CD14-positive monocyte (primary cell): ENCODE measurements at regions not wholly inside any gene's neighbourhood (a gene's known extent, or its start where the extent isn't known, plus 50 kb on each side); places are given as distances from the start of the nearest gene placed in this dataset.

Experiments used
- DNase-seq, 3 donors: peaks; one replicate each; pipeline ENCODE4 v3.0.0-alpha.2; 2011 to 2022
- H2AFZ ChIP-seq: 2 replicates; pipeline ENCODE4 v1.6.0; 2012; ENCODE audit warnings: mild to moderate bottlenecking, low read depth, low read length, inconsistent platforms; ENCODE audit not compliant: insufficient read depth, poor library complexity, severe bottlenecking
- H3K27ac ChIP-seq, 2 donors: 1 replicate in 1 of 2; 2 replicates in 1 of 2; pipeline ENCODE4 v1.5.1; 2012 to 2013; ENCODE audit warnings: low read length in 2 of 2, control low read depth in 1 of 2, inconsistent platforms in 1 of 2, low read depth in 1 of 2, mild to moderate bottlenecking in 1 of 2
- H3K27me3 ChIP-seq, 2 donors: one replicate each; pipeline versions ENCODE4 v1.6.0 to v1.6.1; 2011 to 2013; ENCODE audit warnings: low read length in 2 of 2; ENCODE audit not compliant: control insufficient read depth in 2 of 2, insufficient read depth in 2 of 2
- H3K36me3 ChIP-seq, 2 donors: replicated peaks in 1 of 2; 1 replicate in 1 of 2; 2 replicates in 1 of 2; pipeline versions ENCODE4 v1.5.1 to v1.6.1; 2012 to 2013; ENCODE audit warnings: low read length in 2 of 2, control low read depth in 1 of 2, inconsistent platforms in 1 of 2, mild to moderate bottlenecking in 1 of 2; ENCODE audit not compliant: insufficient read depth in 2 of 2, control insufficient read depth in 1 of 2
- H3K4me1 ChIP-seq, 2 donors: 1 replicate in 1 of 2; 2 replicates in 1 of 2; pipeline versions ENCODE4 v1.5.1 to v1.6.1; 2012 to 2013; ENCODE audit warnings: low read length in 2 of 2, control low read depth in 1 of 2, inconsistent platforms in 1 of 2, mild to moderate bottlenecking in 1 of 2, moderate library complexity in 1 of 2; ENCODE audit not compliant: insufficient read depth in 2 of 2, control insufficient read depth in 1 of 2
- H3K4me2 ChIP-seq: replicated peaks from 2 replicates; pipeline ENCODE3; 2012; ENCODE audit warnings: low read length, moderate library complexity, mild to moderate bottlenecking; ENCODE audit not compliant: poor library complexity, severe bottlenecking; ENCODE audit errors: extremely low read depth
- H3K4me3 ChIP-seq, 3 experiments: fragments of 200-600 bp in 1 of 3; sonication (generic) in 1 of 3; replicated peaks in 1 of 3; 1 replicate in 2 of 3; 2 replicates in 1 of 3; pipeline ENCODE4 v1.5.1; 2011 to 2013; ENCODE audit warnings: low read length in 3 of 3, mild to moderate bottlenecking in 3 of 3, control low read depth in 2 of 3, low read depth in 2 of 3, inconsistent platforms in 1 of 3, moderate library complexity in 1 of 3
- H3K79me2 ChIP-seq: 2 replicates; pipeline ENCODE4 v1.6.0; 2012; ENCODE audit warnings: mild to moderate bottlenecking, control low read depth, inconsistent platforms, low read length, moderate library complexity; ENCODE audit not compliant: insufficient read depth
- H3K9ac ChIP-seq: 2 replicates; pipeline ENCODE4 v1.6.0; 2017; ENCODE audit warnings: low read length, mild to moderate bottlenecking; ENCODE audit not compliant: insufficient read depth, poor library complexity, severe bottlenecking
- H3K9me3 ChIP-seq, 2 donors: replicated peaks in 1 of 2; 1 replicate in 1 of 2; 2 replicates in 1 of 2; pipeline versions ENCODE4 v1.5.1 to v1.6.1; 2012 to 2013; ENCODE audit warnings: low read length in 2 of 2, control low read depth in 1 of 2; ENCODE audit not compliant: control insufficient read depth in 1 of 2, insufficient read depth in 1 of 2
- H4K20me1 ChIP-seq: 2 replicates; pipeline ENCODE4 v1.6.0; 2012; ENCODE audit warnings: mild to moderate bottlenecking, low read length, control low read depth, moderate library complexity; ENCODE audit not compliant: insufficient read depth
- H3K27ac Mint-ChIP-seq, 7 donors: one replicate each; pipeline ENCODE4 v1.8.0; 2020; ENCODE audit warnings: mild to moderate bottlenecking in 7 of 7, mixed read lengths in 7 of 7, moderate library complexity in 6 of 7, inconsistent platforms in 2 of 7
- H3K27me3 Mint-ChIP-seq, 3 donors: one replicate each; pipeline ENCODE4 v1.8.0; 2021 to 2022; ENCODE audit warnings: low read depth in 3 of 3, mild to moderate bottlenecking in 3 of 3, mixed read lengths in 3 of 3, moderate library complexity in 3 of 3, inconsistent platforms in 1 of 3
- H3K36me3 Mint-ChIP-seq, 2 donors: one replicate each; pipeline ENCODE4 v1.8.0; 2020; ENCODE audit warnings: mixed read lengths in 2 of 2, inconsistent platforms in 1 of 2, mild to moderate bottlenecking in 1 of 2
- H3K4me1 Mint-ChIP-seq: one replicate; pipeline ENCODE4 v1.8.0; 2020; ENCODE audit warnings: mild to moderate bottlenecking, mixed read lengths
- H3K4me3 Mint-ChIP-seq, 2 donors: one replicate each; pipeline ENCODE4 v1.8.0; 2020; ENCODE audit warnings: mild to moderate bottlenecking in 2 of 2, mixed read lengths in 2 of 2, moderate library complexity in 1 of 2
- H3K9me3 Mint-ChIP-seq, 7 donors: one replicate each; pipeline ENCODE4 v1.8.0; 2020 to 2022; ENCODE audit warnings: mixed read lengths in 7 of 7, mild to moderate bottlenecking in 6 of 7, moderate library complexity in 6 of 7, inconsistent platforms in 2 of 7
- WGBS: methylation state at CpG from one replicate; pipeline ENCODE4 v1.1.5; 2013; ENCODE audit warnings: missing lambda C conversion rate; ENCODE audit not compliant: insufficient coverage; 5-methylcytosine and 5-hydroxymethylcytosine counted together
- intact Hi-C, 2 donors: fragments of 100-400 bp; cut with micrococcal nuclease; formaldehyde crosslinking; loops; one replicate each; pipeline versions ENCODE4 v1.15.0 to v1.15.1; 2023
- TF ChIP-seq, protein P1 (sequence below): fragments of 200-600 bp; IDR thresholded peaks from one replicate; pipeline ENCODE4 v1.8.0; 2022; ENCODE audit warnings: antibody characterized with exemption, mild to moderate bottlenecking

DNA sequence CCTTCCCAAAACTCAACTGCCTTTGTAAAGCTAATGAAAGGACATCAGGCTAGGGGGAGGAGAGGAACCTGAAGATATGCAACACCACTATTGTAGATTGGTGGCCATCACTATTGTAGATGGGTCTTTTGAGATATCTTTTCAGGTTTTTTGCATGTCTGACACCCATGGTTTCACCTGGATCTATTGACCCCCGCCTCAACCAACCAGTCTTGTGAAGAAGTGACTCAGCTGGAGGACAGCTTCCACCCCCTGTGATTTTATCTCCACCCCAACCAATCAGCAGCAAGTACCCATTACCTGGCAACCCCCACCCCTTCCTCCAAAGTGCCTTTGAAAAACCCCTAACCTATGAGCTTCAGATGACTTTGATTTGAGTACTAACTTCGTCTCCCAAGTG is 382.6 kb upstream of the GOT2 start:
- Histone ChIP-seq H3K4me1 (no peaks in the 10 kb centered on the region), H3K9ac (no peak overlapping the region), H4K20me1 (no peaks in the 10 kb centered on the region), H3K4me2 (no peak overlapping the region), H3K79me2 (no peaks in the 10 kb centered on the region), H3K9me3 (no peaks in the 10 kb centered on the region), H3K27me3 (no peaks in the 10 kb centered on the region), H2AFZ (no peak overlapping the region), H3K27ac (no peak overlapping the region), H3K4me3 (no peak overlapping the region), H3K36me3 (no peaks in the 10 kb centered on the region)
- DNase-seq, result no peak
- no peak overlapping the region for H3K27ac Mint-ChIP-seq
- H3K27me3 Mint-ChIP-seq, result no peaks in the 10 kb centered on the region
- H3K4me3 Mint-ChIP-seq, result no peak overlapping the region
- H3K4me1 Mint-ChIP-seq, result no peaks in the 10 kb centered on the region
- H3K9me3 Mint-ChIP-seq, result peaks cover 0 to 8% (median 3%) of the 10 kb centered on the region in 7 donors
- intact Hi-C loops, result no loop called here
- no peaks in the 10 kb centered on the region for H3K36me3 Mint-ChIP-seq
- TF ChIP-seq, protein P1, sequence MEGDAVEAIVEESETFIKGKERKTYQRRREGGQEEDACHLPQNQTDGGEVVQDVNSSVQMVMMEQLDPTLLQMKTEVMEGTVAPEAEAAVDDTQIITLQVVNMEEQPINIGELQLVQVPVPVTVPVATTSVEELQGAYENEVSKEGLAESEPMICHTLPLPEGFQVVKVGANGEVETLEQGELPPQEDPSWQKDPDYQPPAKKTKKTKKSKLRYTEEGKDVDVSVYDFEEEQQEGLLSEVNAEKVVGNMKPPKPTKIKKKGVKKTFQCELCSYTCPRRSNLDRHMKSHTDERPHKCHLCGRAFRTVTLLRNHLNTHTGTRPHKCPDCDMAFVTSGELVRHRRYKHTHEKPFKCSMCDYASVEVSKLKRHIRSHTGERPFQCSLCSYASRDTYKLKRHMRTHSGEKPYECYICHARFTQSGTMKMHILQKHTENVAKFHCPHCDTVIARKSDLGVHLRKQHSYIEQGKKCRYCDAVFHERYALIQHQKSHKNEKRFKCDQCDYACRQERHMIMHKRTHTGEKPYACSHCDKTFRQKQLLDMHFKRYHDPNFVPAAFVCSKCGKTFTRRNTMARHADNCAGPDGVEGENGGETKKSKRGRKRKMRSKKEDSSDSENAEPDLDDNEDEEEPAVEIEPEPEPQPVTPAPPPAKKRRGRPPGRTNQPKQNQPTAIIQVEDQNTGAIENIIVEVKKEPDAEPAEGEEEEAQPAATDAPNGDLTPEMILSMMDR, result no peak
- 100% methylated on average over 1 of the region's 2 CpGs for WGBS

GRCh38 chr16:59114790-59115189 is 380.7 kb upstream of the GOT2 start:
- no peak overlapping the region for H3K4me3 Mint-ChIP-seq
- Histone ChIP-seq H4K20me1 (no peaks in the 10 kb centered on the region), H3K9ac (no peak overlapping the region), H3K9me3 (peaks cover 0 to 7% of the 10 kb centered on the region in 2 donors), H3K4me1 (no peaks in the 10 kb centered on the region), H3K4me3 (no peak overlapping the region), H2AFZ (no peak overlapping the region), H3K79me2 (no peaks in the 10 kb centered on the region), H3K27me3 (no peaks in the 10 kb centered on the region), H3K27ac (no peak overlapping the region), H3K36me3 (no peaks in the 10 kb centered on the region), H3K4me2 (no peak overlapping the region)
- peaks cover 0 to 9% (median 4%) of the 10 kb centered on the region in 7 donors for H3K9me3 Mint-ChIP-seq
- no peaks in the 10 kb centered on the region for H3K27me3 Mint-ChIP-seq
- H3K4me1 Mint-ChIP-seq, result no peaks in the 10 kb centered on the region
- intact Hi-C loops, result no loop called here
- no peak overlapping the region for H3K27ac Mint-ChIP-seq
- no CpG with 5 or more reads among the region's 1 CpG for WGBS
- DNase-seq, result no peak
- no peaks in the 10 kb centered on the region for H3K36me3 Mint-ChIP-seq
- TF ChIP-seq, protein P1, result no peak
